ENCODE measurements at regions not wholly inside any gene's neighbourhood (a gene's known extent, or its start where the extent isn't known, plus 50 kb on each side); places are given as distances from the start of the nearest gene placed in this dataset.

GRCh38 chr2:58983111-58983510 lies 742.0 kb upstream of the FANCL start:
- Histone ChIP-seq H3K27ac (no peak overlapping the region), H3K27me3 (no peaks in the 10 kb centered on the region), H3K4me1 (no peaks in the 10 kb centered on the region), H3K9ac (ENCODE audit: low read depth in 2 of 2, low read length in 2 of 2) (no peak overlapping the region), H3K9me3 (no peaks in the 10 kb centered on the region), H3K4me3 (no peak overlapping the region), H3K36me3 (no peaks in the 10 kb centered on the region)
- intact Hi-C loops (cut with DNase I): no loop called here
- TF ChIP-seq CTCF (IDR thresholded peaks at IDR 0.05): no peak
- DNase-seq: no peak

DNA sequence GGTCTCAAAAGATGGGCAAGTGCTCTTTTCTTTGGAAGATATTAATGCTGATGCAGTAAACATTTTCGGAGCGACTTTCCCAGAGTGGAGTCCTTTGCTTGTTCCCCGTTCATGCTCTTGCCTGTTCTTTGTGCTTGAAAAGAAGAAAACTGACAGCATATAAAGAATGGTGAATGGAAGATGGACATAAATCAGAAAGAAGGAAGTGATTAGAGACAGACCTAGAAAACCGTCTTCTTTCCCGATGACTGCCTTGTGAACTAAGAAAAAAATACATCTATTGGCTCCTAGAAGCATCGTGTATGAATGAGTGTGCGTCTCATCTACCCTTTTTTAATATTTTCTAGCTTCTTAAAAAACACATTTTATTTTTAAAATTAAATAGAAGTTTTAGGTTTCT lies 740.1 kb upstream of the FANCL start:
- no peaks in the 10 kb centered on the region for H3K9me3 ChIP-seq
- DNase-seq: no peak
- no peak overlapping the region for H3K27ac ChIP-seq
- H3K4me1 ChIP-seq: no peaks in the 10 kb centered on the region
- no peaks in the 10 kb centered on the region for H3K27me3 ChIP-seq
- H3K4me3 ChIP-seq: no peak overlapping the region
- H3K36me3 ChIP-seq: no peaks in the 10 kb centered on the region
- intact Hi-C loops (cut with DNase I): no loop called here
- no peak for TF ChIP-seq CTCF (IDR thresholded peaks at IDR 0.05)
- no peak overlapping the region for H3K9ac ChIP-seq (ENCODE audit: low read depth in 2 of 2, low read length in 2 of 2)

DNA sequence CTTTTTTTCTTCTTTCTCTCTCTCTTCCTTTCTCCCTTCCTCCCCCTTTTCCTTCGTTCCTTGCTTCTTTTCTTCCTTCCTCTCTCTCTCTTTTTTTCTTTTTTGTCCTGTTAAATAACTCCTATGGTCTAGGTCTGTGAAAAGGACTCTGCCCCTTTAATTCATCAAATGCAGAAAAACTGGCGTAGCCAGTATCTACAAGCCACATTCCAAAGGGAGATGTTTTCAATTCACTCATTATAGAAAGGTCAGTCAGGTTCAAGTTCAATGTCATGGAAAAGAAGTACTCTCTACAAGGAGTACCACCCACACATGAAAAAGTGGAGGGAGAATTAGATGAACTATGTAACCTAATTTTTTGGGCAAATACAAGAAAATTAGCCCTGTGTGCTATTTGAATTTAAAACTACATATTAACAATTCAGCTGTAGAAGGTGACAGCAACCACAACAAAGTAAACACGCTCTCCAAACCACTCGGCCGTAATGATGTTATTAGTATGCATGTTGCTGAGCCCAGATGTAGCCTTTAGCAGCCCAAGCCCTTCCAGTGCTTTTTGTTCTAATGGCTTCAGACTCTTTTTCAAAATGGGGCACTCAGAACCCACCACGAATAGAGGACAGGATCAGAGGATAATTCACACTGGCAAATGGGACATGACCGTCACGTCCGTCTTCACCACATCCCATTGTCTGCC lies 735.4 kb upstream of the FANCL start:
- H3K27ac ChIP-seq: no peak overlapping the region
- no peaks in the 10 kb centered on the region for H3K4me1 ChIP-seq
- no peaks in the 10 kb centered on the region for H3K27me3 ChIP-seq
- intact Hi-C loops (cut with DNase I): no loop called here
- DNase-seq: no peak
- no peak overlapping the region for H3K4me3 ChIP-seq
- TF ChIP-seq CTCF (IDR thresholded peaks at IDR 0.05): no peak
- no peaks in the 10 kb centered on the region for H3K36me3 ChIP-seq
- H3K9ac ChIP-seq (ENCODE audit: low read depth in 2 of 2, low read length in 2 of 2): no peak overlapping the region
- H3K9me3 ChIP-seq: no peaks in the 10 kb centered on the region

DNA sequence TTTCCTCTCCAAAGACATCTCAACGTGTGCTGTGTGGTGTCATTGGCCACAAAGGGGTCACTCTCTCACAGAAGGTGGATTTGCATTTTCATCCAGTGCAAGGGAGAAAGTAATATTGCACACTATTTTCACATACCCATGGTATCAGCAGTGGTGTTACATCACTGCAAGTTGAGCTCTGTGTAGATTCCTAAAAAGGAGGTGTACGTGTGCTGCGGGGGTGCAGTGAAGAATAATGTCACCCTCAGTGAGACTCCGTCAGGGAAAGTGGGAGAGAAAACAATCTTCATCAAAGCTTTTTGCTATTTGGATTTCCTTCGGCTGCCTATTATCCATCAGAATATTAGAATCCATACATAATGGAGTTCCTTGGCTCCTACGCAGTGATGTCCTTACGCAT lies 733.8 kb upstream of the FANCL start:
- Histone ChIP-seq H3K9ac (ENCODE audit: low read depth in 2 of 2, low read length in 2 of 2) (no peak overlapping the region), H3K9me3 (no peaks in the 10 kb centered on the region), H3K27ac (no peak overlapping the region), H3K4me3 (no peak overlapping the region), H3K36me3 (no peaks in the 10 kb centered on the region), H3K4me1 (no peaks in the 10 kb centered on the region), H3K27me3 (no peaks in the 10 kb centered on the region)
- DNase-seq: no peak
- TF ChIP-seq CTCF (IDR thresholded peaks at IDR 0.05): no peak
- intact Hi-C loops (cut with DNase I): no loop called here

DNA sequence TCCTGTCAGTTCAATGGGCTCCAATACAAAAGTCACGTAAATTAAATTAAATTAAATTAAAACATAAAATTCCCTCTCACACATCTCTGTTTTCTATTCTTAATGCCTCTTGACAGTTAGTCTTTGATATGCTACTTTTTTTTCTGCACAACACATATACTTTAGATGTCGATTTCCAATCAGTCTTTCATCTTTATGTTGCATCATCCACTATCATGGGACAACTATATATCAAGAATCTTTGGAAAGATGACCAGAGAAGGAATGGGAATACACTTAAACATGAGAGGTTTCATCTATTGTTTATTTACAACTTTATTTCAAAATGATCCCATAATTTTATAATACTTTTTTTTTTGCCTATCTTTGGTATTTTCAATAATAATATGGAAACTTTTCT lies 733.3 kb upstream of the FANCL start:
- no peak for DNase-seq
- TF ChIP-seq CTCF (IDR thresholded peaks at IDR 0.05): no peak

More for the DNA sequence above, 733.3 kb upstream of the FANCL start:
- Histone ChIP-seq H3K4me1 (no peaks in the 10 kb centered on the region), H3K27me3 (no peaks in the 10 kb centered on the region), H3K36me3 (no peaks in the 10 kb centered on the region), H3K9me3 (no peaks in the 10 kb centered on the region), H3K4me3 (no peak overlapping the region), H3K27ac (no peak overlapping the region), H3K9ac (ENCODE audit: low read depth in 2 of 2, low read length in 2 of 2) (no peak overlapping the region)
- intact Hi-C loops (cut with DNase I): no loop called here
